Hindlimb muscle (tissue), 1 donor: ENCODE measurements at regions not wholly inside any gene's neighbourhood (a gene's known extent, or its start where the extent isn't known, plus 50 kb on each side); places are given as distances from the start of the nearest gene placed in this dataset.
A peak's percentile ranks its signal among the peaks of the same experiment; 100 is the strongest.

Source experiments
- DNase-seq: peaks from one replicate; pipeline ENCODE4 v3.0.0-alpha.2; 2013

GRCh38 chr3:459311-459670, 262.7 kb downstream of the CHL1 start:
- DNase-seq, result no peak

DNA sequence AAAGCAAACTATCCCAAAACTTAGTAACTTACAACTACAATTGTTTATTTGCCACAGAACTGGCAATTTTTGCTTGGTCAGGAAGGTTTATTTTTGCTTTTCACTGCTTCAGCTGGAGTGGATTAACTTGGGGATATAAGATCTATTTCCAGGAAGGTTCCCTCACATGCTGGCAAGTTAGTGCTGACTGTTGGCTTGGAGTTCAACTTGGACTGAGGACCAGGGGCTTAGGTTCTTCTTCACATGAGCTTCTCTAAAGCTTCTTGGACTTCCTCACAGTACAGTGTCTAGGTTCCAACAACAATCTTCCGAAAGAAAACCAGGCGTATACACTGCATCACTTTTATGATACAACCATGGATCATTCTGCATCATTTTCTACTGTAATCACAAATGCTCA, 264.4 kb downstream of the CHL1 start:
- no peak for DNase-seq

DNA sequence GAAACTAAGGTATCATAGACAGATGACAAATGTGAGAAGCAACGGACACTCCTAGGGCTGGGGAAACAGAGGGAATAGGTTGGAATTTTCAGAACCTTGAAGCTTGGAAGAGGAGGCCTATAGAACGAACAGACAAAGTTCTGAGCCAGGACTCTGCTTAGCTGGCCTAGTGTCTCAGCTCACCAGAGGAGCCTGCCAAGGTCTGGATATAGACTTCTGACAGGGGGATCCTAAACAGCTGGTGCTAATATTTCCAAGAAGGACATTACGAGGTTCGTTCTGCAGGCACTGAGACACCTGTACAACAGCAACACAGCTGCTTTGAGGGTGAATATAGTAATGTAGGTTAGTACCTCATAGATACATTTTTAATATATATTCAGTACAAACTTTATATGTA, 266.3 kb downstream of the CHL1 start:
- peak; percentile 36 for DNase-seq

GRCh38 chr3:463252-464192, 267.0 kb downstream of the CHL1 start:
- DNase-seq, result no peak

DNA sequence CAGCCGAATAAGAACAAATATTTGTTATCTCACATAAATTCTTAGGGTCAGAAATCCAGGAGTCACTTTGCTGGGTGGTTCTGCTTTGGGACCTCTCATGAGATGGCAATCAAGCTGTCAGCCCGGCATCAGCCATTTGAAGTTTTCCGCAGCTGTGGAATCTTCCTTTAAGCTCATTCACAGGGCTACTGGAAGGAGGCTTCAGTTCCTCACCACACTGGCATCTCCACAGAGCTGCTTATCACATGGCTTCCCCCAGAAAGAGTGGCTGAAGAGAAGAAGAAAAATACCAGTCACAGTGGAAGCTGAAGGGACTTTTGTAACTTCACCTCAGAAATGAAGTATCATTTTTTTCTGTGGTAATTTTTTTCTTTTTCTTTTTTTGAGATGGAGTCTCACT, 267.7 kb downstream of the CHL1 start:
- no peak for DNase-seq

GRCh38 chr3:468172-468571, 271.6 kb downstream of the CHL1 start:
- DNase-seq, result no peak

DNA sequence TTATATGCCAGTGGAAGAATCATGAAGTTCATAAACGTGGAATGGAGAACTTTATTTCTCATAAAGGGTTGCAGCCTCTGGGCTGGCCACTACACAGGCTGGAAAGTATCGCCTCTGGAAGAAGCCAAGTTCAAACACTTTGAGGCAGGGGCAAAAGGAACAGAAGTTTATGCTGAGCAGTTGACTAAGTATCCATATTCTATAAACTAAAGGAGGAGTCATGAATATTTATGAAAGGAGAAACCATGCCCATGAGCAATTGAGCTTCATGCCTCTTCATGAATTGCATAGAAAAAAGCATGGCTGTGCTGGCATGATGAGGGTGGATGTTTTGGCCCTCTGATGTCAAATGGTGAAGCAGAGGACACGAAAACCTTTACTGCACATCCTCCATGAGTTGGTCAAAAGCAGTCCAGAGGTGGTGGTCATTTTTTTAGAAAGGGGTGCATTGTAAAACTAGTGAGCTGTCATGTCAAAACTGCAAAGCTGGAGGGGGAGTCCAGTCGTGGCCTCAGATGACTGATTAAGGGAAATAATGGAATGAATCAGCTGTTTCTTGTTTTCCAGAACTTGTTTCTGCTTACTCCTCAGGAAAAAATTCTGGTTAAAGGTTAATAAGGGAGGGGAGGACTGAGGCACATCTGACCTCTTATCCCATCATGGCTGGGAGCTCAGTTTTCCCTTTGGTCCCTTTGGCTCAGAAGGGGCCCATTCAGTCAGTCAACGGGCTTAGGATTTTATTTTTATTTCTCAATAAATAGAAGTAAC, 276.7 kb downstream of the CHL1 start:
- DNase-seq, result no peak

DNA sequence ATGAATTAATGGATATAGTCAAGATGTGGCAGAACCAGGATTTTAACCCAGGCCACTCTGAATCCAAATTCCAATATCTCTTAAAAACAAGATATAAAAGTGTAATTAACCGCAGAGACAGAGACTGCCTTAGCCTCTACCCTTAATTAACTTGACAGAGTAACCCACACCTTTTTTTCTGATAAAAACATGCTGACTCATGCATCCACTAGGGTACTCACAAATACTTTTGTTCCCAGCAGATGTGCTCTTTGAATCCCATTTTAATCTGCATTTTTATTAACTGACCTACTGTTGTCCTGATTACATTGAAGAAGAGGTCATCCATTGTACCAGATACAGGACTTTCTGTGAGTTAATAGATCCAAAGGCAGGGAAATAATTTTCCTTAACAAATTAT, 278.3 kb downstream of the CHL1 start:
- DNase-seq, result no peak

- DNase-seq, result no peak
These were observed 283.5 kb downstream of the CHL1 start for GRCh38 chr3:480070-480469.

GRCh38 chr3:481111-481510, 284.5 kb downstream of the CHL1 start:
- DNase-seq, result no peak

- DNase-seq, result no peak
These were observed 285.1 kb downstream of the CHL1 start for GRCh38 chr3:481680-482079.

GRCh38 chr3:482479-482878, 285.9 kb downstream of the CHL1 start:
- DNase-seq, result no peak

DNA sequence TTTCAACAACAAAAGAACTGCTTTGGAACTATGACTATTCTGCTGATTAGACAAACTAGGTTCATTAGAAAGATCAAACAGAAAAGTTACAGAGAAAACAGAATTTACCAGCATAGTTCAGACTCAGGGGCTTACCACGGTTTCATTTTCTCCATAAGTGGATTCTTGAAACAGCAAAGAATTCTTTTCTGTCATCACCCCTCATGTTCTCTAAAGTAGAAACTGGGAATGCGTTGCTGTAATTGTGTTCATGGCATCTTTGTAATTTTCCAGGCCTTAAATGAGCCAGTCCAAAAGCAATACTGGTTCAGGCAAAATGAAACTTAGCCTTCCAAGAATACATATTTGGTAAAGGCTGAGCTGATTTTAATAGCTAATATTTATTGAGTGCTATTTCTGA, 287.8 kb downstream of the CHL1 start:
- DNase-seq, result no peak

DNA sequence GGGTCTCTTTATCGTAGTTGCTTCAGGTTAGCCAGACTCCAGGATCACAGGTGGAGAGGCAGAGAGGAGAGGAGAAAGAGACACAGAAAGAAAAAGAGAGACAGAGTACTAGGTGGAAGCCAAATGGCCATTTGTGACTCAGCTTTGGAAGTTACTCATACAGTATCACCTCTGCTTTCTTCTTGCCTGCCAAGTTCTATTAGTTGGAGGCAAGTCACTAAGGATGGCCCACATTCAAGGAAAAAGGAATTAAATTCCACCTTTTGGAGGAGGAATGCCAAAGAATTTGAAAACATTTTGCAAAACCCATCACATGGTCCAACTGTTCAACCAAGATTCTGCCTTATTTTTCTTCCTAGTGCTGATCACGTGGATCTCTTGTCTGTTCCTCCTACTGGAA, 291.1 kb downstream of the CHL1 start:
- DNase-seq, result peak; percentile 22

- no peak for DNase-seq
These were observed 296.2 kb downstream of the CHL1 start for GRCh38 chr3:492586-493316.

GRCh38 chr3:494190-494589, 297.6 kb downstream of the CHL1 start:
- no peak for DNase-seq

GRCh38 chr3:498487-498886, 301.9 kb downstream of the CHL1 start:
- no peak for DNase-seq

- no peak for DNase-seq
These were observed 302.6 kb downstream of the CHL1 start for GRCh38 chr3:499001-499761.

DNA sequence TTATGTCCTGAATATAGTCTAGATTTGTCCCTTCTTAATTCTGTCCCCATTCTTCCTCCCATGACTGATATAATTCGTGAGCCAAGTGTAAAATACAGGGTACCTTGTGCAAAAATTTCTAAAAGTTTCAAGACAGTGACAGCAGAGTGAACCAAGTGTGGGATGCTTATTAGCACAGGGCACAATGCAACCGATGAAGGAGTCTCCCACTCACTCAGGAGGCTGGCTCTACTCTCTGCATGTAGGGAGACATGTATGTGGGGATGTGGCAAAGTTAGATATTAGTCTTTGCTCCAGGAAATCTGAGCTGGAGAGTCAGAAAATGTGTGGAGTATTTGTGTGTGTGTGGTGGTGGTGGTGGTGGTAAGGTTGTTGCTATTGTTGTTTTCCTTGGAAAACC, 305.9 kb downstream of the CHL1 start:
- DNase-seq, result no peak

- DNase-seq, result no peak
These were observed 316.7 kb downstream of the CHL1 start for GRCh38 chr3:513301-513700.

DNA sequence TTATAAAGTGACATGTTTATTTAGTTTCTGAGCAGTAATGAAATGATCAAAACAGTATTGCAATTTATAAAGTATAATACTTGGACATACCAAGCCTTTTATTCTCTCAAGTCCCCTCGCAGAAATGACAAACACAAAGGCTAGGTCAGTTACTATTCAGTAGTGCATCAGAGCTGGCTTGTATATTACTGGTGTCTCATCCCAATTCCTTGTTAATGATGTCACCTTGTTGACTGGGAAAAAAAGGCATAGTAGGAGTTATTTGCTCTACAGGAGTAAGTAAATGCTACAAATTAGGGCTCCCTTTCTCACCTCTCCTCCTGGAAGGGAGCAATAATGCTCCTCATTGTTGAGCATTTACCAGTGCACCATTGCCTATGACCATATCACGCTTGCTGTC, 317.6 kb downstream of the CHL1 start:
- DNase-seq, result no peak

DNA sequence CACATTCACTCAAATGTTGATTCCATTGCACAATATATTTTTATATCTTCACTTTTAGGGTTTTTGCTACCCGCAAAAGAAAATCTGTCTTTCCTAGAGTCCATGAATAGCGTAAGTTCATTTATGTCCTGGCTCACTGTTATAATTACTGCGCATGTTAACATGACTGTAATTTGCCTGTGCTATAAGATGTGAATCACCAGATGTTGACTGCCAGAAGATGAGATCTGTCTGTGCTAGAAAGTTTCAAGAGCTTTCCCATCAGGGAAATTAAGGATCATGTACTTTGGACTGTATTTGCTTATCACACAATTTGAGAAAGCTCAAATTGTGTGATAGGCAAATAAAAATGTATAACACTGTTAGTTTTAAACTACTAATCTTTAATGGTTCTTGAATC, 322.5 kb downstream of the CHL1 start:
- DNase-seq, result no peak

DNA sequence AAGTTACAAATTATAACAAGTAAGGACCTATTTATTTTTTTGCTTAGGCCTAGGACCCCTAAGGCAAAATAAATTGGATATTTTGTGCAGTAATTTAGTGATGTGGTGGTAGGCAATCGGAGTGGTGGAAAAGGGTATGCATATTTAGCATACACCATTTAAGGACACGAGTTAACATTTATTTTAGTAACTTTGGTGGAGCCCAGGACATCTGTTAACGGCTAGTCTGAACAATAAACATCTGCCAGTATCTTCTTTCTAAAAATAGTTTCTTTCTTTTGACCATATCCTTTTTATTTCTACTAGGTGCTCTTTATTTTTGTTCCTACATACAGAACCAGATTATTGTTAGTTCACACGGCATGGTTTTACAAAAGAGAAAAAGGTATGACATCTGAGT, 326.3 kb downstream of the CHL1 start:
- DNase-seq, result no peak
